ENCODE measurements at regions not wholly inside any gene's neighbourhood (a gene's known extent, or its start where the extent isn't known, plus 50 kb on each side); places are given as distances from the start of the nearest gene placed in this dataset.

DNA sequence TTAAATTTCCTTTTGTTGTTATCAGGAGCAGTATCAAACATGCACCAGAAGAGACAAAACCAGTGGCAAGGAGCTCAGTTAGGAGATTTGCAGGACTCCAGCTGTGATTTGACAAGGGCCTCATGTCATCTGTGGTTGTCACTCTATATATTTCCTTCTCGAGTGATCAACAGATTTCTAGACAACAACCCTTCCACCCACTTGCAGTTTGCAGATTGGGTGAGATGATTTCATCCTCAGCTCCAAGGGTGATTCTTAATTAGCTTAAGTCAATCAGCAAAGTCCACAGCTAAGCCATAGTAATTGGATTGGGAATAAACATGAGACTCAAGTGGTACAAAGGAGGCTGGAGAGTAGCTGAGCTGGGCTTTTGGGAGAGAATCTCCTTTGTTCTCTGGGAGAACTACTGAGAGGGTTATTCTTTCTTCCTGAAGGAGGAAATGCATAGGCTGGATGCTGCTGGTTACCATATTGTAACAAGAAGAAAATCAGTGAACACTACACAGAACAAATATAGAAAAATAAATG is 192.8 kb downstream of the PPARGC1A start:
- TF ChIP-seq, protein P1, sequence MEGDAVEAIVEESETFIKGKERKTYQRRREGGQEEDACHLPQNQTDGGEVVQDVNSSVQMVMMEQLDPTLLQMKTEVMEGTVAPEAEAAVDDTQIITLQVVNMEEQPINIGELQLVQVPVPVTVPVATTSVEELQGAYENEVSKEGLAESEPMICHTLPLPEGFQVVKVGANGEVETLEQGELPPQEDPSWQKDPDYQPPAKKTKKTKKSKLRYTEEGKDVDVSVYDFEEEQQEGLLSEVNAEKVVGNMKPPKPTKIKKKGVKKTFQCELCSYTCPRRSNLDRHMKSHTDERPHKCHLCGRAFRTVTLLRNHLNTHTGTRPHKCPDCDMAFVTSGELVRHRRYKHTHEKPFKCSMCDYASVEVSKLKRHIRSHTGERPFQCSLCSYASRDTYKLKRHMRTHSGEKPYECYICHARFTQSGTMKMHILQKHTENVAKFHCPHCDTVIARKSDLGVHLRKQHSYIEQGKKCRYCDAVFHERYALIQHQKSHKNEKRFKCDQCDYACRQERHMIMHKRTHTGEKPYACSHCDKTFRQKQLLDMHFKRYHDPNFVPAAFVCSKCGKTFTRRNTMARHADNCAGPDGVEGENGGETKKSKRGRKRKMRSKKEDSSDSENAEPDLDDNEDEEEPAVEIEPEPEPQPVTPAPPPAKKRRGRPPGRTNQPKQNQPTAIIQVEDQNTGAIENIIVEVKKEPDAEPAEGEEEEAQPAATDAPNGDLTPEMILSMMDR (conservative IDR thresholded peaks at IDR 0.05; ENCODE audit: low read length) = no peak
- no peak for TF ChIP-seq EZH2phosphoT487 (IDR thresholded peaks at IDR 0.05; ENCODE audit: borderline replicate concordance)
